ENCODE measurements at regions not wholly inside any gene's neighbourhood (a gene's known extent, or its start where the extent isn't known, plus 50 kb on each side); places are given as distances from the start of the nearest gene placed in this dataset.

DNA sequence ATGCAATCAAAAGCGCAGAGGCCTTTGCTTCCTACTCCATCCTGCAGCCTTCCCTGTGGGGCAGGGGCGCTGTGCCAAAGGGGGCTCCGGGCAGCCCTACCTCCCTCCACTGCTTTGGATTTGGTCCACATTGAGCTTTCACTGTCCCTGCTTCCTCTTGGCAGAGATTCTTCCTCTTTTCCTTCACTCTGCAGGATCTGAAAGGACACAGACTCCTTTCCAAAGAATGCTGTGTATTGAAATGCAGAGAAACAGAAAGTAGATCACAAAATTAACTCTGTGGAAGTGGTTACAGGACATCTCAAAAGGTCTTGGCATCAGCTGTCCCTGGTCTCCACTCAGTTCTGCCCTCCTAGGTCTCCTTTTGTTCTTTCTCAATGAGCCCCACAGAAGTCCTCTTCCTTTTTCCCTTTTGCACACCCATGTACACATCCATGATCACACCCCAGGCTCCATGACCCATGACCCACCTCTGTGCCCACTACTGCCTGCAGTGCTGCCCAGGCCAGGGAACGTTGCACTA, 64.1 kb downstream of the CCR1 start:
- Histone ChIP-seq H3K36me3 (ENCODE audit: control insufficient read depth, low read length) (no peaks in the 10 kb centered on the region), H3K4me3 (ENCODE audit: low read length) (no peak overlapping the region), H3F3A (ENCODE audit: control insufficient read depth, insufficient read depth) (no peaks in the 10 kb centered on the region), H3K27ac (ENCODE audit: low read depth, low read length) (no peak overlapping the region), H3K4me1 (ENCODE audit: control insufficient read depth, low read length) (no peaks in the 10 kb centered on the region), H3K9me3 (ENCODE audit: control insufficient read depth, insufficient read depth, low read length) (no peaks in the 10 kb centered on the region; the same call in 1 of the 2 replicates), H3K4me2 (ENCODE audit: low read length) (no peak overlapping the region), H3K27me3 (ENCODE audit: control insufficient read depth, low read length) (peaks cover 20% of the 10 kb centered on the region), H3K79me2 (ENCODE audit: control insufficient read depth, low read length) (no peaks in the 10 kb centered on the region), H3K9me2 (replicated peaks; ENCODE audit: control insufficient read depth, low read length) (no peaks in the 10 kb centered on the region), H4K20me1 (ENCODE audit: control insufficient read depth, insufficient read depth, low read depth, low read length) (no peaks in the 10 kb centered on the region)
- TF ChIP-seq EZH2phosphoT487 (IDR thresholded peaks at IDR 0.05; ENCODE audit: borderline replicate concordance, low read length): no peak
- TF ChIP-seq, protein P1, sequence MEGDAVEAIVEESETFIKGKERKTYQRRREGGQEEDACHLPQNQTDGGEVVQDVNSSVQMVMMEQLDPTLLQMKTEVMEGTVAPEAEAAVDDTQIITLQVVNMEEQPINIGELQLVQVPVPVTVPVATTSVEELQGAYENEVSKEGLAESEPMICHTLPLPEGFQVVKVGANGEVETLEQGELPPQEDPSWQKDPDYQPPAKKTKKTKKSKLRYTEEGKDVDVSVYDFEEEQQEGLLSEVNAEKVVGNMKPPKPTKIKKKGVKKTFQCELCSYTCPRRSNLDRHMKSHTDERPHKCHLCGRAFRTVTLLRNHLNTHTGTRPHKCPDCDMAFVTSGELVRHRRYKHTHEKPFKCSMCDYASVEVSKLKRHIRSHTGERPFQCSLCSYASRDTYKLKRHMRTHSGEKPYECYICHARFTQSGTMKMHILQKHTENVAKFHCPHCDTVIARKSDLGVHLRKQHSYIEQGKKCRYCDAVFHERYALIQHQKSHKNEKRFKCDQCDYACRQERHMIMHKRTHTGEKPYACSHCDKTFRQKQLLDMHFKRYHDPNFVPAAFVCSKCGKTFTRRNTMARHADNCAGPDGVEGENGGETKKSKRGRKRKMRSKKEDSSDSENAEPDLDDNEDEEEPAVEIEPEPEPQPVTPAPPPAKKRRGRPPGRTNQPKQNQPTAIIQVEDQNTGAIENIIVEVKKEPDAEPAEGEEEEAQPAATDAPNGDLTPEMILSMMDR (IDR thresholded peaks at IDR 0.05; ENCODE audit: low read depth, low read length, poor library complexity, severe bottlenecking): no peak

- Histone ChIP-seq H3K79me2 (ENCODE audit: control insufficient read depth, low read length) (no peaks in the 10 kb centered on the region), H3K9me3 (ENCODE audit: control insufficient read depth, insufficient read depth, low read length) (no peaks in the 10 kb centered on the region; the same call in 1 of the 2 replicates), H3K4me2 (ENCODE audit: low read length) (no peak overlapping the region), H3K27me3 (ENCODE audit: control insufficient read depth, low read length) (peaks cover 14% of the 10 kb centered on the region), H3K9me2 (replicated peaks; ENCODE audit: control insufficient read depth, low read length) (no peaks in the 10 kb centered on the region), H3K4me1 (ENCODE audit: control insufficient read depth, low read length) (no peaks in the 10 kb centered on the region), H3F3A (ENCODE audit: control insufficient read depth, insufficient read depth) (no peaks in the 10 kb centered on the region), H4K20me1 (ENCODE audit: control insufficient read depth, insufficient read depth, low read depth, low read length) (no peaks in the 10 kb centered on the region), H3K27ac (ENCODE audit: low read depth, low read length) (no peak overlapping the region), H3K4me3 (ENCODE audit: low read length) (no peak overlapping the region), H3K36me3 (ENCODE audit: control insufficient read depth, low read length) (no peaks in the 10 kb centered on the region)
- no peak for TF ChIP-seq EZH2phosphoT487 (IDR thresholded peaks at IDR 0.05; ENCODE audit: borderline replicate concordance, low read length)
- TF ChIP-seq, protein P1 (IDR thresholded peaks at IDR 0.05; ENCODE audit: low read depth, low read length, poor library complexity, severe bottlenecking): no peak
These were observed 66.3 kb downstream of the CCR1 start for GRCh38 chr3:46141813-46142212.

- H3K4me3 ChIP-seq (ENCODE audit: low read length): no peak overlapping the region
- H3K27me3 ChIP-seq (ENCODE audit: control insufficient read depth, low read length): peaks cover 5% of the 10 kb centered on the region; the same call in 1 of the 2 replicates
- no peaks in the 10 kb centered on the region for H3K36me3 ChIP-seq (ENCODE audit: control insufficient read depth, low read length)
- no peaks in the 10 kb centered on the region for H4K20me1 ChIP-seq (ENCODE audit: control insufficient read depth, insufficient read depth, low read depth, low read length)
- no peaks in the 10 kb centered on the region for H3K79me2 ChIP-seq (ENCODE audit: control insufficient read depth, low read length)
- no peaks in the 10 kb centered on the region for H3K9me3 ChIP-seq (ENCODE audit: control insufficient read depth, insufficient read depth, low read length)
- TF ChIP-seq, protein P1 (IDR thresholded peaks at IDR 0.05; ENCODE audit: low read depth, low read length, poor library complexity, severe bottlenecking): no peak
- no peak for TF ChIP-seq EZH2phosphoT487 (IDR thresholded peaks at IDR 0.05; ENCODE audit: borderline replicate concordance, low read length)
- H3F3A ChIP-seq (ENCODE audit: control insufficient read depth, insufficient read depth): no peaks in the 10 kb centered on the region
- H3K4me2 ChIP-seq (ENCODE audit: low read length): no peak overlapping the region
- no peak overlapping the region for H3K27ac ChIP-seq (ENCODE audit: low read depth, low read length)
- H3K9me2 ChIP-seq (replicated peaks; ENCODE audit: control insufficient read depth, low read length): no peaks in the 10 kb centered on the region
- no peaks in the 10 kb centered on the region for H3K4me1 ChIP-seq (ENCODE audit: control insufficient read depth, low read length)
These were observed 69.5 kb downstream of the CCR1 start for GRCh38 chr3:46138581-46138980.
